ENCODE measurements at regions not wholly inside any gene's neighbourhood (a gene's known extent, or its start where the extent isn't known, plus 50 kb on each side); places are given as distances from the start of the nearest gene placed in this dataset.

DNA sequence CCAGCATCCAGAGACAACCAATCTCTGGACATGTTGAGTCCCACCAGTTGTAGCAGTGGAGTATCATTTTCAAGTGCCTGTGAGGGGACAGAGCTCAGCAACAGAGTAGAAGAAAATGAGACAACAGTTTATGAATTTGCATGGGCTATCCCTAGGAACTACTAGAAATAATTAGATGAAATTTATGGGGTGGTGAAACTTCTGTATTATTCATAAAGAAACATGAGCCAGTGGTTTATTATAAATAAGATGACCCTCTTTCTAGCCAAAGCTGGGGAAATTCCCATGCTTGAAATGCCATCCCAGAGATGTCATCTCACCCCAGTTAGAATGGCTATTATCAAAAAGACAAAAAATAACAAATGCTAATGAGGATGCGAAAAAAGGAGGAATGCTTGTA lies 55.1 kb upstream of the ITGB8 start:
- TF ChIP-seq EZH2 (IDR thresholded peaks at IDR 0.05; ENCODE audit: insufficient read depth, poor library complexity, severe bottlenecking) (no peak), EZH2phosphoT487 (IDR thresholded peaks at IDR 0.05; ENCODE audit: insufficient read depth, low read depth) (no peak)

Data from GM23248 (cell line).